Cardiac muscle cell (in vitro differentiated cells and primary cell): ENCODE measurements at regions not wholly inside any gene's neighbourhood (a gene's known extent, or its start where the extent isn't known, plus 50 kb on each side); places are given as distances from the start of the nearest gene placed in this dataset.
"Not testable (repeated sequence)": the region's sequence is repeated elsewhere in the genome, so short reads cannot be mapped to it uniquely, and the experiment has no call there.

Experiments used
- DNase-seq, 2 donors: peaks; one replicate each; pipeline versions ENCODE4 v3.0.0 to v3.0.0-alpha.2; 2010 to 2017; ENCODE audit warnings: low read depth in 1 of 2, low spot score in 1 of 2
- H3K27ac ChIP-seq: fragments of 200-600 bp; sonication (generic); 2 replicates; pipeline ENCODE4 v1.5.1; 2016
- H3K27me3 ChIP-seq: fragments of 200-600 bp; sonication (generic); 2 replicates; pipeline ENCODE4 v1.6.0; 2016; ENCODE audit warnings: control low read depth
- H3K36me3 ChIP-seq: fragments of 200-600 bp; sonication (generic); 2 replicates; pipeline ENCODE4 v1.5.1; 2016; ENCODE audit warnings: control low read depth
- H3K4me1 ChIP-seq: fragments of 200-600 bp; sonication (generic); 2 replicates; pipeline ENCODE4 v1.8.1; 2017; ENCODE audit warnings: low read depth, mild to moderate bottlenecking, mixed run types
- H3K4me3 ChIP-seq: fragments of 200-600 bp; sonication (generic); 2 replicates; pipeline ENCODE4 v1.5.1; 2016; ENCODE audit warnings: mild to moderate bottlenecking
- H3K9me3 ChIP-seq: fragments of 200-600 bp; sonication (generic); 2 replicates; pipeline ENCODE4 v1.5.1; 2017; ENCODE audit warnings: low read depth, mild to moderate bottlenecking, control low read depth
- TF ChIP-seq, protein P1 (sequence below): IDR thresholded peaks from 2 replicates; pipeline ENCODE4 v1.5.1; 2012; ENCODE audit warnings: low read depth, mild to moderate bottlenecking, low read length

DNA sequence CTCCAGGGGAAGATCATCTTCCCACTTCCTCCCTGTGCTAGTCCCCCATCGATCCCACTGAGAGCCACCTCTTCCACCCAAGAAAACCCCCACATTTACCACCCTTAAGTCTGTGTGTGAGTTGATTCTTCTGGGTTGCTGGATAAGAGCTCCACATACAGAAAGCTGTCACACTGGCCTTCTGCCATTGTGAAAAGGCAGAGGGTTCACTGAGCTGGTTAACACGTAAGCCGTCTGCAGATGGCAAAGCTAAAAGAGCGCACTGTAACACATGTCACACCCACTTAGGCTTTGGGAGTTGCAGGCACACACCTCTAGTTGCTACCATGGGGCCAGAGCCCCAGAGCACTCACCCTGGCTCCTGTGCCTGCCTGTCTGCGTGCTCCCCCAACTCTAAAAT lies 309.8 kb upstream of the LRRC3B start:
- H3K27me3 ChIP-seq, result no peaks in the 10 kb centered on the region
- H3K9me3 ChIP-seq, result no peaks in the 10 kb centered on the region
- H3K27ac ChIP-seq, result no peak overlapping the region
- H3K4me1 ChIP-seq, result no peaks in the 10 kb centered on the region
- no peaks in the 10 kb centered on the region for H3K36me3 ChIP-seq
- H3K4me3 ChIP-seq, result no peak overlapping the region
- no peak for DNase-seq
- TF ChIP-seq, protein P1, sequence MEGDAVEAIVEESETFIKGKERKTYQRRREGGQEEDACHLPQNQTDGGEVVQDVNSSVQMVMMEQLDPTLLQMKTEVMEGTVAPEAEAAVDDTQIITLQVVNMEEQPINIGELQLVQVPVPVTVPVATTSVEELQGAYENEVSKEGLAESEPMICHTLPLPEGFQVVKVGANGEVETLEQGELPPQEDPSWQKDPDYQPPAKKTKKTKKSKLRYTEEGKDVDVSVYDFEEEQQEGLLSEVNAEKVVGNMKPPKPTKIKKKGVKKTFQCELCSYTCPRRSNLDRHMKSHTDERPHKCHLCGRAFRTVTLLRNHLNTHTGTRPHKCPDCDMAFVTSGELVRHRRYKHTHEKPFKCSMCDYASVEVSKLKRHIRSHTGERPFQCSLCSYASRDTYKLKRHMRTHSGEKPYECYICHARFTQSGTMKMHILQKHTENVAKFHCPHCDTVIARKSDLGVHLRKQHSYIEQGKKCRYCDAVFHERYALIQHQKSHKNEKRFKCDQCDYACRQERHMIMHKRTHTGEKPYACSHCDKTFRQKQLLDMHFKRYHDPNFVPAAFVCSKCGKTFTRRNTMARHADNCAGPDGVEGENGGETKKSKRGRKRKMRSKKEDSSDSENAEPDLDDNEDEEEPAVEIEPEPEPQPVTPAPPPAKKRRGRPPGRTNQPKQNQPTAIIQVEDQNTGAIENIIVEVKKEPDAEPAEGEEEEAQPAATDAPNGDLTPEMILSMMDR, result no peak

DNA sequence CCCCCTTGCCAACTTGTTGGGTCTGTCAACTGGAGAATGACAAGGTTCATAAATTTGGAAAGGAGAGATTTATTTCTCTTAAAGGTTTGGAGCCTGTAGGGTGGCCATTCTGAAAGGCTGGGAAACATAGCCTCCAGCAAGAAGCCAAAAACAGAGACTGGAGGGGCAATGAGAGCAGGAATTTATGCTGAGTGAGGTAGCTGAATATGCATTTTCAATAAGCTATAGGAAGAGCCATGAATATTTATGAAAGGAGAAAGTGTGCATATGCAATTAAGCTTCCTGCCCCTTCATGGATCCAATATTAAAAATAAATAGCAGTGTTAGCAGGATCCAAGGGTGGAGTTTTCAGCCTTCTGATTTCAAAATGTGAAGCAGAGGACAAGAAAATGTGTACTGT lies 306.1 kb upstream of the LRRC3B start:
- Histone ChIP-seq H3K27ac (no peak overlapping the region), H3K27me3 (no peaks in the 10 kb centered on the region), H3K36me3 (no peaks in the 10 kb centered on the region), H3K4me3 (no peak overlapping the region), H3K4me1 (no peaks in the 10 kb centered on the region), H3K9me3 (no peaks in the 10 kb centered on the region)
- TF ChIP-seq, protein P1, result no peak
- no peak for DNase-seq

DNA sequence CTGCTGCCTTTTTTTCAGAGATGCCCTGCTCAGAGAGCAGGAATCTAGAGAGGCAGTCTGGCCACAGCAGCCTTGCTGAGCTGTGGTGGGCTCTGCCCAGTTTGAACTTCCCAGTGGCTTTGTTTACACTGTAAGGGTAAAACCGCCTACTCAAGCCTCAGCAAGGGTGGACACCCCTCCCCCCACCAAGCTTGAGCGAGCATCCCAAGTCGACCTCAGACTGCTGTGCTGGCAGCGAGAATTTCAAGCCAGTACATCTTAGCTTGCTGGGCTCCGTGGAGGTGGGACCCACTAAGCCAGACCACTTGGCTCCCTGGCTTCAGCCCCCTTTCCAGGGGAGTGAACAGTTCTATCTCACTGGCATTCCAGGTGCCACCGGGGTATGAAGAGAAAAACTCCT lies 298.8 kb upstream of the LRRC3B start:
- H3K9me3 ChIP-seq, H3K27me3 ChIP-seq, DNase-seq, H3K27ac ChIP-seq, H3K4me1 ChIP-seq, H3K36me3 ChIP-seq, H3K4me3 ChIP-seq: not testable (repeated sequence)

DNA sequence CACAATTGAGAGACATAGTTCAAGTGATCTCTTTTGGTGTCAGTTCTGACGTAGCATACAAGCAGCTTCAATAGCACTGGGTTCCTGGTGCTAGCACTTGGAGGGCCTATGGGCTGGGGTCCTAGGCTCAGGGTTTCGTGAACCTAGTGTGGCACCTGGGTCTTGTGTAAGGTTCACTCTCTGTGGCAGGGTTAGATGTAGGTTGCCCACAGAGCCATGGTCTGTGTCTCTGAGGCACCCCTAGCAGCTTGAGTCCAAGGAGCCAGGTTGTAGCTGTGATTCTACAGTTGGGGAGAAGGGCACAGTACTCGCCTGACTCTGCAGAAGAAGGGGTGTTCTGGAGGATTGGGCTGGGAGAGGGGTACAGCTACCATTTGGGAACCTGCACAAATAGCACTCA lies 282.6 kb upstream of the LRRC3B start:
- Histone ChIP-seq H3K36me3 (no peaks in the 10 kb centered on the region), H3K4me1 (no peaks in the 10 kb centered on the region), H3K27ac (no peak overlapping the region), H3K27me3 (no peaks in the 10 kb centered on the region), H3K9me3 (no peaks in the 10 kb centered on the region), H3K4me3 (no peak overlapping the region)
- TF ChIP-seq, protein P1, result no peak
- no peak for DNase-seq

DNA sequence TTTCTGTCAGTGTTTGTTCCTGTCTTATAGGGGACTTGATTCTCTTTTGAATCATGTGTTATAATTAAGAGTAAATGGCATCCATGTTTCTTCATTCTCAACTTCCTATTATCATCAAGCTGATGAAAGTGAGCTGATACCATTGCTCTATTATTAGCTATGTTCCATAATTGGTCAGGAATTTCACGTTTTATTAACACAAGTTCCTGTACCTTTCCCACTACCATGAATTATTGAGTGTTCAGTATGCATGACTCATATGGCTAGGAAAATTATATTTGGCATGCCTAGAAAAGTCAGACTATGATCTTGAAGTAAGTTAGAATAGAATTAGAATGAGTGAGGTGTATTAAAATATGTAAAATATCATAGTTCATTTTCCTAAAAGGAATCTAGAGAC lies 278.9 kb upstream of the LRRC3B start:
- Histone ChIP-seq H3K4me1 (no peaks in the 10 kb centered on the region), H3K9me3 (no peaks in the 10 kb centered on the region), H3K36me3 (no peaks in the 10 kb centered on the region), H3K4me3 (no peak overlapping the region), H3K27ac (no peak overlapping the region), H3K27me3 (no peaks in the 10 kb centered on the region)
- no peak for DNase-seq
- TF ChIP-seq, protein P1, result no peak

DNA sequence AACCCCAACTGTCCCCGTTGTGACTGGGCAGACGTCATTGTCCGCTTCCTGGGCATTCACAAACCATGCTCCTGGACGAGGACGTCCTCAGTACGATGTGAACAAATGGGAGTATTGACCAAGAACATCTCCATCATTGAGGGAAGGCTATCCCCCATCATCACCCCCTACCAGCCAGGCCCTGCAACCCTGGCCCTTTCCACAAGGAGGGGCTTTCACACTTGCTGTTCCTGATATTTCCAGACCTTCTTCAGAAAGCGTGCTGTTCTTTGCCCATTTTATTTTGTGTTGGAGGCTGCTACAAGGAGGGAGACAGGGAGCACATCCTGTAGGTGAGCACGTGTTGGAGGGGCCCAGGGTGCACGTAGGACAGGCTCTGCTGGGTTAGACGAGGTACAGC lies 277.0 kb upstream of the LRRC3B start:
- Histone ChIP-seq H3K4me3 (no peak overlapping the region), H3K36me3 (no peaks in the 10 kb centered on the region), H3K27ac (no peak overlapping the region), H3K27me3 (no peaks in the 10 kb centered on the region), H3K9me3 (no peaks in the 10 kb centered on the region), H3K4me1 (no peaks in the 10 kb centered on the region)
- no peak for DNase-seq
- TF ChIP-seq, protein P1, result no peak
